ENCODE measurements at regions not wholly inside any gene's neighbourhood (a gene's known extent, or its start where the extent isn't known, plus 50 kb on each side); places are given as distances from the start of the nearest gene placed in this dataset.
"Not testable (repeated sequence)": the region's sequence is repeated elsewhere in the genome, so short reads cannot be mapped to it uniquely, and the experiment has no call there.

DNA sequence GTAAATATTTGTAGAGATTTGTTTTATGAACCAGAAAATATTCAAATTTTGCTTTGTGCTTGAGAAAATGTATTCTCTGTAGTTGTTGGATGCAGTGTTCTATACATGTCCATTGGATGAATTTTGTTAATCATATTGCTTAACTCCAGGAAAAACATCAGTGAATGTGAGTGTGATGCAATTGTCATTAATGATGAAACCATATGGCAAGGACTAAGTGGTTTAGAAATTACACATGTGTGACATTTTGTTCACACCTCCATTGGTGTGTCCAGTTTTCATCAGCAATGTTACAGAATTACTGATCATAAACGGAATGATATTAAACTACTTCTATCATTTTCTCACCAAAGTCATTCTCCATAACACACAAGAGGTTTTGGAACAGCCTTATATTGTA, 151.8 kb upstream of the ST6GALNAC5 start:
- FAIRE-seq, result no peak
- TF ChIP-seq, protein P1, sequence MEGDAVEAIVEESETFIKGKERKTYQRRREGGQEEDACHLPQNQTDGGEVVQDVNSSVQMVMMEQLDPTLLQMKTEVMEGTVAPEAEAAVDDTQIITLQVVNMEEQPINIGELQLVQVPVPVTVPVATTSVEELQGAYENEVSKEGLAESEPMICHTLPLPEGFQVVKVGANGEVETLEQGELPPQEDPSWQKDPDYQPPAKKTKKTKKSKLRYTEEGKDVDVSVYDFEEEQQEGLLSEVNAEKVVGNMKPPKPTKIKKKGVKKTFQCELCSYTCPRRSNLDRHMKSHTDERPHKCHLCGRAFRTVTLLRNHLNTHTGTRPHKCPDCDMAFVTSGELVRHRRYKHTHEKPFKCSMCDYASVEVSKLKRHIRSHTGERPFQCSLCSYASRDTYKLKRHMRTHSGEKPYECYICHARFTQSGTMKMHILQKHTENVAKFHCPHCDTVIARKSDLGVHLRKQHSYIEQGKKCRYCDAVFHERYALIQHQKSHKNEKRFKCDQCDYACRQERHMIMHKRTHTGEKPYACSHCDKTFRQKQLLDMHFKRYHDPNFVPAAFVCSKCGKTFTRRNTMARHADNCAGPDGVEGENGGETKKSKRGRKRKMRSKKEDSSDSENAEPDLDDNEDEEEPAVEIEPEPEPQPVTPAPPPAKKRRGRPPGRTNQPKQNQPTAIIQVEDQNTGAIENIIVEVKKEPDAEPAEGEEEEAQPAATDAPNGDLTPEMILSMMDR (IDR thresholded peaks at IDR 0.05; ENCODE audit: insufficient read depth, missing control alignments), result no peak
- no peak for DNase-seq (ENCODE audit: insufficient read length, low spot score)

DNA sequence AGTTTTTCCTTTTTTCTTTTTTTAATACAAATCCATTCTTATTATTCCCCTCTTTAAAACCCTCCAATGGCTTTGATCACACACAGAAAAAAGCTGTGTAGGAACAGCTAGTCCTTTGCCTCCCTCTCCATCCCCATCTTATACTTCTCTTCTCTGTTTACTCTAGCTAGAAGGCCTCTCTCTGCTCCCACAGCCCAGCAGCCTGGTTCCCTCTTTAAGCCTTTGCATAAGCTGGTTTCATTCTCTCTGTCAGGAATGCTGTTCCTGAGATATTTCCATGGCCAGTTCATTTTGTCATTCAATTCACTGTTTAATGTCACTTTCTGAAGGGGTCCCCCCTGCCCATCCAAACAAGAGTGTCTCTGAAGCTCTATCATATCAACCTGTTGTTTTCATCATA, 143.3 kb upstream of the ST6GALNAC5 start:
- TF ChIP-seq, protein P1 (IDR thresholded peaks at IDR 0.05; ENCODE audit: insufficient read depth, missing control alignments), result no peak
- FAIRE-seq (no peak), DNase-seq (ENCODE audit: insufficient read length, low spot score) (no peak)

GRCh38 chr1:76724816-76725215, 142.5 kb upstream of the ST6GALNAC5 start:
- TF ChIP-seq, protein P1 (IDR thresholded peaks at IDR 0.05; ENCODE audit: insufficient read depth, missing control alignments), result no peak
- DNase-seq (ENCODE audit: insufficient read length, low spot score), result no peak

DNA sequence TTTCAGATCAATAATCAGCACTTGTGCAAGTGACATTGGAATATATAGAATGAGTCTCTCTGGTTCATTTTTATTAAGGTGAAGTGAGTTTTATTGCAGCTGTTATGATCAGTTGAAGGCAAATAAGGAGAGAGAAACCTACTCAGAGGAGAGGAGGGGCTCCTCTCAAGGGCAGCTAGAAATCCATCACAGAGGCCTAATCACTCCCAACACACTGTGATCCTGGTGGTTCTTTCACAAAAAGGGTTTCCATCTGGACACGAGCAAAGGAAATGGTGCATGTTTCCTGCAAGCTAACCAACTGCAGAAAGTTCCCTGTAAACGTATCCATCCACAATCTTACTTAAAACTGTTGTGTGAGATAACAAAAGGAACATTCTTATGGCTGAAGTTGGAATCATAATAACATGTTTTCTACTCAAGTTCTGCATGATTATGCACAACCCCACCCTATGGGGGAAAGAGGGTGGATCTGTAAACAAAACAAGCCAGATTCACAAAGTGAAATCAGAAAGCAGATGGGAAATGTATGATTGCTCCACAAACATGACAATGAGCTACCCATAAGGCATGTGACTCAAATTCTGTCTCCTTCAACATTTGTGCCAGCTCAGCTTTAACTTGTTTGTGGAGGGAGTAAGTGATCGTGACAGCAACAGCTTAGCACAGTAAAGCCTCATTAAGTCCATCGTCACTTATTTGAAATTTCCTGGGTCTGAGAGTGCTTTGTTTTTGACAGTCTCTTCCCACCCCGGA, 141.2 kb upstream of the ST6GALNAC5 start:
- DNase-seq (ENCODE audit: insufficient read length, low spot score) (no peak), FAIRE-seq (no peak)
- TF ChIP-seq, protein P1 (IDR thresholded peaks at IDR 0.05; ENCODE audit: insufficient read depth, missing control alignments), result no peak

More at GRCh38 chr1:76724816-76725215, 142.5 kb upstream of the ST6GALNAC5 start:
- no peak for FAIRE-seq

- TF ChIP-seq, protein P1 (IDR thresholded peaks at IDR 0.05; ENCODE audit: insufficient read depth, missing control alignments), result no peak
- FAIRE-seq (no peak), DNase-seq (ENCODE audit: insufficient read length, low spot score) (no peak)
Observed at GRCh38 chr1:76727520-76727919, 139.8 kb upstream of the ST6GALNAC5 start.

GRCh38 chr1:76729142-76729541, 138.1 kb upstream of the ST6GALNAC5 start:
- TF ChIP-seq, protein P1 (IDR thresholded peaks at IDR 0.05; ENCODE audit: insufficient read depth, missing control alignments), result no peak
- DNase-seq (ENCODE audit: insufficient read length, low spot score), result no peak
- no peak for FAIRE-seq

GRCh38 chr1:76730027-76730426, 137.3 kb upstream of the ST6GALNAC5 start:
- DNase-seq (ENCODE audit: insufficient read length, low spot score), result no peak
- FAIRE-seq, result no peak
- TF ChIP-seq, protein P1 (IDR thresholded peaks at IDR 0.05; ENCODE audit: insufficient read depth, missing control alignments), result no peak

DNA sequence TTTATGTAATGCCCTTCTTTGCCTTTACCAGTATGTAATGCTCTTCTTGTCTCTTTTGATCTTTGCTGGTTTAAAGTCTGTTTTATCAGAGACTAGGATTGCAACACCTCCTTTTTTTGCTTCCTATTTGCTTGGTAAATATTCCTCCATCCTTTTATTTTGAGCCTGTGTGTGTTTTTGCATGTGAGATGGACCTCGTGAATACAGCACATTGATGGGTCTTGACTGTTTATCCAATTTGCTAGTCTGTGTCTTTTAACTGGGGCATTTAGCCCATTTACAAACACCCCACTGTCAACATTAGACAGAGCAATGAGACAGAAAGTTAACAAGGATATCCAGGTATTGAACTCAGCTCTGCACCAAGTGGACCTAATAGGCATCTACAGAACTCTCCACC, 128.9 kb upstream of the ST6GALNAC5 start:
- FAIRE-seq; DNase-seq (ENCODE audit: insufficient read length, low spot score): not testable (repeated sequence)

DNA sequence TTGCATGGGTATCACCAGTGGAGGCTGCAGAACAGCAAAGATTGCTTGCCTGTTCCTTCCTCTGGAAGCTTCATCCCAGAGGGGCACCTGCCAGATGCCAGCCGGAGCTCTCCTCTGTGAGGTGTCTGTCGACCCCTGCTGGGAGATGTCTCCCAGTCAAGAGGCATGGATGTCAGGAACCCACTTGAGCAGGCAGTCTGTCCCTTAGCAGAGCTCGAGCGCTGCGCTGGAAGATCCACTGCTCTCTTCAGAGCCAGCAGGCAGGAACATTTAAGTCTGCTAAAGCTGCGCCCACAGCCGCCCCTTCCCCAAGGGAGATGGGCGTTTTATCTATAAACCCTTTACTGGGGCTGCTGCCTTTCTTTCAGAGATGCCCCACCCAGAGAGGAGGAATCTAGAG, 126.3 kb upstream of the ST6GALNAC5 start:
- not testable (repeated sequence) for DNase-seq (ENCODE audit: insufficient read length, low spot score); FAIRE-seq
